Omental fat pad (tissue), 3 donors: ENCODE measurements at regions not wholly inside any gene's neighbourhood (a gene's known extent, or its start where the extent isn't known, plus 50 kb on each side); places are given as distances from the start of the nearest gene placed in this dataset.

Experiments used
- ATAC-seq: fragments of 150-250 bp; one replicate; pipeline ENCODE4 v1.9.1; 2016; ENCODE audit warnings: mild to moderate bottlenecking, moderate library complexity; ENCODE audit not compliant: low FRiP score
- DNase-seq: peaks from one replicate; pipeline ENCODE4 v3.0.0-alpha.2; 2019; ENCODE audit warnings: low spot score
- CTCF ChIP-seq, 3 donors: fragments of 450-650 bp; IDR thresholded peaks; one replicate each; pipeline ENCODE4 v1.5.1; 2016 to 2017; ENCODE audit warnings: antibody characterized with exemption in 3 of 3, mild to moderate bottlenecking in 3 of 3, moderate library complexity in 2 of 3

- ATAC-seq (no peak), DNase-seq (no peak)
- no peak for TF ChIP-seq CTCF (IDR thresholded peaks at IDR 0.05)
Observed at GRCh38 chr11:119560961-119561360, 138.0 kb upstream of the THY1 start.

DNA sequence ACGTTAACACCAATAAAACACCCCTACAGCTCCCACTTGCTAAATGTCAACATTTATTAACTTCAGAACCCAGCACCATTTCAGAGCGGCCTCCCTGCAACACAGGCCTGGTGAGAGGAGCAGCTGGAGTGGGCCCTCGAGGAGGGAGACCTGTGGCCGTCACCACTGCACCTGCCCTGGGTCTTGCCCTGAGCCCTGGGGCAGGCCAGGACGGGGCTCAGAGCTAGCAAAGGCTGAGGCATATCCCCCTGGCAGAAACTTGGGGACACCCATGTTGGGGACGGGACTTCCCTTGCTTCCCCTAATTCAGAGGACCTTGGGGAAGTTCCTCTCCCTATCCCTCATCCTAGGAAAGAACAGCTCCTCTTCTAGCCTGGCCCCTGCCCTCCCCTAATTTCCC lies 137.3 kb upstream of the THY1 start:
- no peak for DNase-seq
- ATAC-seq = no peak
- no peak for TF ChIP-seq CTCF (IDR thresholded peaks at IDR 0.05)

DNA sequence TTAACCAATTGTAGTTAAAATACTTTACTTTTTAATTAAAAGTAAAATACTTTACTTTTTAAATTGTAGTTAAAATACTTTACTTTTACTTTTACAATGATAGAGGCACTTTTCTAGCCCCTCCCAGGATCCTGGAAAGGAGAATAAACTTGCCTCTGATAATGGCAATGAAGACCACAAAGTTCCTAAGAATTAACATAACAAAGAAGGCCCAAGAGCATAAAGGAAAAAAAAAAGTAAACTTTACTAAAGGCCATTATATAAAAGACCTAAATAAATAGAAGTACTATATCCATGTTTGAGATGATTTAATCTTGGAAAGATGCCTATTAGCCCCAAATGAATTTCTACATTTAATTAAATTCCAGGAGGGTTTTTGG lies 129.1 kb upstream of the THY1 start:
- no peak for ATAC-seq
- TF ChIP-seq CTCF (IDR thresholded peaks at IDR 0.05) = no peak
- DNase-seq = no peak

DNA sequence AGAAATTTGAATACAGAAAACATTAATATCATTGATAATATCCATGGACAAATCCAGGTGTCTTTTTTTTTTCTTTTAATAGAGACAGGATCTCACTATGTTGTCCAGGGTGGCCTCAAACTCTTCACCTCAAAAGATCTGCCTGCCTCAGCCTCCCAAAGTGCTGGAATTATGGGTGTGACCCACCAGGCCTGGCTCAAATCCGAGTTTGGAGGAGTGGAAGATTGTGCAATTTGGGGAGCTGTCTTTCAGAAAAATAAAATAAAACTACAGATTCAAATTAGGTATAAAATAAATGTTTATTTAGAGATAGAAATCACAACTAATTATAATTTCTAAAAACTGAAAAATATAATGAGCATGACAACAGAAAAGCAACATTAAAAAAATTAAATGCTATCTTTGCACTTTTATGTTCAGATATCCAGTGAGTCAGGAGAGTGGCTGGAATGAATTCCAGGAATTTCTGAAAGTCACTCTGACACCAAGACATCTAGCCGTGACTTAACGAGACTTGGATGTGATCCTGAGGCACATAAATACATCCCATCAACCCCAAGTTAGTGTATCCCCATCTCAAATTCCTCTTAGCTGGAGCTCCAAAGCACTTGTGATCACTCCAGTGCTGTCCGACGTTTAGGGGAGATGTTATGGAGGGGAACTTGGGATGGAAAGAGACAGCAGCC lies 128.6 kb upstream of the THY1 start:
- ATAC-seq (no peak), DNase-seq (no peak)
- TF ChIP-seq CTCF (IDR thresholded peaks at IDR 0.05) = no peak

- ATAC-seq = no peak
- TF ChIP-seq CTCF (IDR thresholded peaks at IDR 0.05) = no peak
Observed at GRCh38 chr11:119550053-119550752, 127.2 kb upstream of the THY1 start.

DNA sequence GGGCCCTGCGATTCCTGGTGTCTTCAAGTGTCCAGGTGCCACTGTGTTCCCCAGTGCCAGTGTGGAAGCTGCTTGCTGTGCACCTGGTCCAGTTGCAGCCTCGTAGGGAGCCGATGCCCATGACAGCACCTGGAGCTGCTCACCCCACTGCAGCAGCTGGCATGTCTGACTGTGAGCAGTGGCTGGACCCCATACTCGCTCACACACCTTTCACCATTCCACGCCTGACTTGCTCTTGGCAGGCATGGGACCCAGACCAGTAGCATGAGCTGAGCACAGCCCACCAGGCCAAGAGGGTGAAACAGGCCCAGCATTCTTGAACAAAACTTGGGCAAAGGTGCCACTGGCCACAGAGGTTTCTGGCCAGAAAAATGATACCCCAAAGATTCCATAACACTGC lies 124.5 kb upstream of the THY1 start:
- no peak for ATAC-seq
- DNase-seq = no peak
- TF ChIP-seq CTCF (IDR thresholded peaks at IDR 0.05) = no peak

More at GRCh38 chr11:119550053-119550752, 127.2 kb upstream of the THY1 start:
- DNase-seq = no peak
